ENCODE measurements at regions not wholly inside any gene's neighbourhood (a gene's known extent, or its start where the extent isn't known, plus 50 kb on each side); places are given as distances from the start of the nearest gene placed in this dataset.
"Not testable (repeated sequence)": the region's sequence is repeated elsewhere in the genome, so short reads cannot be mapped to it uniquely, and the experiment has no call there.

GRCh38 chr6:115750946-115751345, 309.7 kb downstream of the FRK start:
- no CpG with 5 or more reads among the region's 5 CpGs for WGBS (ENCODE audit: extremely low coverage, insufficient coverage, insufficient read length)
- Histone ChIP-seq H3K4me2 (ENCODE audit: low read length) (no peak overlapping the region), H3K4ac (ENCODE audit: low read depth, low read length) (no peak overlapping the region)

GRCh38 chr6:115750292-115750691, 310.4 kb downstream of the FRK start:
- Histone ChIP-seq H3K9me3 (ENCODE audit: insufficient read depth, low read depth, low read length) (no peaks in the 10 kb centered on the region), H3K23ac (ENCODE audit: low read length) (no peak overlapping the region), H3K4me2 (ENCODE audit: low read length) (no peak overlapping the region), H4K12ac (ENCODE audit: low read depth, low read length) (no peak overlapping the region), H3K27me3 (ENCODE audit: insufficient read depth, low read length) (no peaks in the 10 kb centered on the region), H2BK12ac (ENCODE audit: low read length) (no peak overlapping the region), H2BK5ac (ENCODE audit: low read depth, low read length, poor library complexity) (no peak overlapping the region), H3K4me3 (ENCODE audit: low read depth, low read length) (no peak overlapping the region), H3K36me3 (ENCODE audit: control insufficient read depth in 1 of 2, insufficient read depth in 2 of 2, low read length in 2 of 2) (no peaks in the 10 kb centered on the region), H3K79me2 (ENCODE audit: control insufficient read depth, insufficient read depth, low read length, poor library complexity) (no peaks in the 10 kb centered on the region), H4K8ac (ENCODE audit: low read depth, low read length) (no peak overlapping the region), H2AK5ac (ENCODE audit: low read length) (no peak overlapping the region), H2AFZ (ENCODE audit: insufficient read depth, low read length, poor library complexity) (no peak overlapping the region), H3K27ac (ENCODE audit: low read depth, low read length) (no peak overlapping the region), H3K9ac (ENCODE audit: low read length) (no peak overlapping the region), H3K79me1 (ENCODE audit: low read length) (no peaks in the 10 kb centered on the region), H2BK120ac (ENCODE audit: insufficient read depth, low read length, poor library complexity) (no peak overlapping the region), H3K4ac (ENCODE audit: low read depth, low read length) (no peak overlapping the region), H3K14ac (ENCODE audit: low read length) (no peak overlapping the region), H3K4me1 (ENCODE audit: control insufficient read depth in 1 of 2, insufficient read depth in 2 of 2, low read length in 2 of 2) (no peaks in the 10 kb centered on the region), H4K91ac (ENCODE audit: low read depth, low read length) (no peak overlapping the region), H3K18ac (ENCODE audit: low read length) (no peak overlapping the region)
- WGBS (ENCODE audit: extremely low coverage, insufficient coverage, insufficient read length), result no CpG with 5 or more reads among the region's 1 CpG
- no peak for DNase-seq

More at GRCh38 chr6:115750946-115751345, 309.7 kb downstream of the FRK start:
- DNase-seq, result no peak
- Histone ChIP-seq H2AFZ (ENCODE audit: insufficient read depth, low read length, poor library complexity) (no peak overlapping the region), H3K79me2 (ENCODE audit: control insufficient read depth, insufficient read depth, low read length, poor library complexity) (no peaks in the 10 kb centered on the region), H2BK12ac (ENCODE audit: low read length) (no peak overlapping the region), H2AK5ac (ENCODE audit: low read length) (no peak overlapping the region), H3K18ac (ENCODE audit: low read length) (no peak overlapping the region), H3K9me3 (ENCODE audit: insufficient read depth, low read depth, low read length) (no peaks in the 10 kb centered on the region), H3K27ac (ENCODE audit: low read depth, low read length) (no peak overlapping the region), H4K12ac (ENCODE audit: low read depth, low read length) (no peak overlapping the region), H3K4me3 (ENCODE audit: low read depth, low read length) (no peak overlapping the region), H3K9ac (ENCODE audit: low read length) (no peak overlapping the region), H3K36me3 (ENCODE audit: control insufficient read depth in 1 of 2, insufficient read depth in 2 of 2, low read length in 2 of 2) (no peaks in the 10 kb centered on the region), H3K27me3 (ENCODE audit: insufficient read depth, low read length) (no peaks in the 10 kb centered on the region), H2BK5ac (ENCODE audit: low read depth, low read length, poor library complexity) (no peak overlapping the region), H4K8ac (ENCODE audit: low read depth, low read length) (no peak overlapping the region), H2BK120ac (ENCODE audit: insufficient read depth, low read length, poor library complexity) (no peak overlapping the region), H4K91ac (ENCODE audit: low read depth, low read length) (no peak overlapping the region), H3K79me1 (ENCODE audit: low read length) (no peaks in the 10 kb centered on the region), H3K4me1 (ENCODE audit: control insufficient read depth in 1 of 2, insufficient read depth in 2 of 2, low read length in 2 of 2) (no peaks in the 10 kb centered on the region), H3K23ac (ENCODE audit: low read length) (no peak overlapping the region), H3K14ac (ENCODE audit: low read length) (no peak overlapping the region)

GRCh38 chr6:115747719-115748118, 313.0 kb downstream of the FRK start:
- Histone ChIP-seq H3K27me3 (ENCODE audit: insufficient read depth, low read length) (no peaks in the 10 kb centered on the region), H3K79me2 (ENCODE audit: control insufficient read depth, insufficient read depth, low read length, poor library complexity) (no peaks in the 10 kb centered on the region), H3K14ac (ENCODE audit: low read length) (no peak overlapping the region), H3K18ac (ENCODE audit: low read length) (no peak overlapping the region), H4K12ac (ENCODE audit: low read depth, low read length) (no peak overlapping the region), H3K79me1 (ENCODE audit: low read length) (no peaks in the 10 kb centered on the region), H4K91ac (ENCODE audit: low read depth, low read length) (no peak overlapping the region), H2AFZ (ENCODE audit: insufficient read depth, low read length, poor library complexity) (no peak overlapping the region), H3K4me2 (ENCODE audit: low read length) (no peak overlapping the region), H3K36me3 (ENCODE audit: control insufficient read depth in 1 of 2, insufficient read depth in 2 of 2, low read length in 2 of 2) (no peaks in the 10 kb centered on the region), H2BK5ac (ENCODE audit: low read depth, low read length, poor library complexity) (no peak overlapping the region), H2BK120ac (ENCODE audit: insufficient read depth, low read length, poor library complexity) (no peak overlapping the region), H2AK5ac (ENCODE audit: low read length) (no peak overlapping the region), H3K9ac (ENCODE audit: low read length) (no peak overlapping the region), H3K9me3 (ENCODE audit: insufficient read depth, low read depth, low read length) (no peaks in the 10 kb centered on the region), H3K27ac (ENCODE audit: low read depth, low read length) (no peak overlapping the region), H3K23ac (ENCODE audit: low read length) (no peak overlapping the region), H2BK12ac (ENCODE audit: low read length) (no peak overlapping the region), H3K4ac (ENCODE audit: low read depth, low read length) (no peak overlapping the region), H3K4me1 (ENCODE audit: control insufficient read depth in 1 of 2, insufficient read depth in 2 of 2, low read length in 2 of 2) (no peaks in the 10 kb centered on the region), H4K8ac (ENCODE audit: low read depth, low read length) (no peak overlapping the region), H3K4me3 (ENCODE audit: low read depth, low read length) (no peak overlapping the region)
- no peak for DNase-seq
- no CpG with 5 or more reads among the region's 1 CpG for WGBS (ENCODE audit: extremely low coverage, insufficient coverage, insufficient read length)

- not testable (repeated sequence) for H3K79me2 ChIP-seq (ENCODE audit: control insufficient read depth, insufficient read depth, low read length, poor library complexity); H3K4ac ChIP-seq (ENCODE audit: low read depth, low read length); H2AK5ac ChIP-seq (ENCODE audit: low read length); H2BK120ac ChIP-seq (ENCODE audit: insufficient read depth, low read length, poor library complexity); H4K12ac ChIP-seq (ENCODE audit: low read depth, low read length); H3K9me3 ChIP-seq (ENCODE audit: insufficient read depth, low read depth, low read length); H3K4me3 ChIP-seq (ENCODE audit: low read depth, low read length); H2BK5ac ChIP-seq (ENCODE audit: low read depth, low read length, poor library complexity); H3K79me1 ChIP-seq (ENCODE audit: low read length); H4K8ac ChIP-seq (ENCODE audit: low read depth, low read length); DNase-seq; H3K27me3 ChIP-seq (ENCODE audit: insufficient read depth, low read length); H3K4me2 ChIP-seq (ENCODE audit: low read length); H2AFZ ChIP-seq (ENCODE audit: insufficient read depth, low read length, poor library complexity); H3K14ac ChIP-seq (ENCODE audit: low read length); H3K23ac ChIP-seq (ENCODE audit: low read length); H3K4me1 ChIP-seq (ENCODE audit: control insufficient read depth in 1 of 2, insufficient read depth in 2 of 2, low read length in 2 of 2); H4K91ac ChIP-seq (ENCODE audit: low read depth, low read length); H3K18ac ChIP-seq (ENCODE audit: low read length); H2BK12ac ChIP-seq (ENCODE audit: low read length); H3K9ac ChIP-seq (ENCODE audit: low read length); H3K36me3 ChIP-seq (ENCODE audit: control insufficient read depth in 1 of 2, insufficient read depth in 2 of 2, low read length in 2 of 2); H3K27ac ChIP-seq (ENCODE audit: low read depth, low read length)
- no CpG with 5 or more reads among the region's 3 CpGs for WGBS (ENCODE audit: extremely low coverage, insufficient coverage, insufficient read length)
These were observed 314.1 kb downstream of the FRK start for GRCh38 chr6:115746583-115746982.
